Activated naive CD8-positive, alpha-beta T cell treated with anti-CD3 and anti-CD28 coated beads, Interleukin-2, amount 50 U/mL, for 16 hours (primary cell): ENCODE measurements at regions not wholly inside any gene's neighbourhood (a gene's known extent, or its start where the extent isn't known, plus 50 kb on each side); places are given as distances from the start of the nearest gene placed in this dataset.

Source experiments
- DNase-seq: peaks from one replicate; pipeline ENCODE4 v3.0.0-alpha.2; 2020; ENCODE audit warnings: low read depth, low spot score

DNA sequence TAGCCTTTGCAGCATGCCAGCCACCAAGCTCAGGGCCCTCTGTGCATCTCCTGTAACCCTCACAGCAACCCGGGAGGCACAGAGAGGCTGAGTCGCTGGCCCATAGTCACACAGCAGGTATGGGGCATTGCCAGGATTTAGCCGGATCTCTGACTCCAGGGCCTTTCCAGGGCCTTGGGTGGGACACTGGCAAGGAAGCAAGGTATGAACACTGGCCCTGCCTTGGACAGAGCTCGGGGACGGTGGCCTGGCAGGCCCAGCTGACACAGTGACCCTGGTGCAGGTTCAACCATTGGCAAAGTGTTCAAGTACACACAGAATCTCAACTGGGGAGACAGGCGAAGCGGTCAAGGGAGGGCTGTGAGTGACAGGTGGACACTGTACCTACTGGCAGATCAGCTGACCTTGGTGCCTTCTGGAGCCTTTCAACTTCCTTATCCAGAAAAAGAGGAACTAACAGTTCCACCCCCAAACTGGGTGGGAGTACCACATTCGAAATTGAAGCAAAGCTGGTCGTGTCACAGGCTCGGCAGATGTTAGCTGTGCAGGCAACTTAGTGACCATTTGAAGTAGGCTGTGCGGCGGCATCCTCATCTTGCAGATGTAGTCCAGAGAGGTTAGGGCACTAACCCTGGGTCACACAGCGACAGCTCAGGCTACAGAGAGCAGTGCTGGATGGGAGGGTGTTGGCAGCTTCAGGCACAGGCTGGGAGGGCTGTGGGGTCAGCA lies 287.4 kb downstream of the SEC14L1 start:
- DNase-seq = no peak

- no peak for DNase-seq
Measured at GRCh38 chr17:77428749-77429368, 288.1 kb downstream of the SEC14L1 start.

DNA sequence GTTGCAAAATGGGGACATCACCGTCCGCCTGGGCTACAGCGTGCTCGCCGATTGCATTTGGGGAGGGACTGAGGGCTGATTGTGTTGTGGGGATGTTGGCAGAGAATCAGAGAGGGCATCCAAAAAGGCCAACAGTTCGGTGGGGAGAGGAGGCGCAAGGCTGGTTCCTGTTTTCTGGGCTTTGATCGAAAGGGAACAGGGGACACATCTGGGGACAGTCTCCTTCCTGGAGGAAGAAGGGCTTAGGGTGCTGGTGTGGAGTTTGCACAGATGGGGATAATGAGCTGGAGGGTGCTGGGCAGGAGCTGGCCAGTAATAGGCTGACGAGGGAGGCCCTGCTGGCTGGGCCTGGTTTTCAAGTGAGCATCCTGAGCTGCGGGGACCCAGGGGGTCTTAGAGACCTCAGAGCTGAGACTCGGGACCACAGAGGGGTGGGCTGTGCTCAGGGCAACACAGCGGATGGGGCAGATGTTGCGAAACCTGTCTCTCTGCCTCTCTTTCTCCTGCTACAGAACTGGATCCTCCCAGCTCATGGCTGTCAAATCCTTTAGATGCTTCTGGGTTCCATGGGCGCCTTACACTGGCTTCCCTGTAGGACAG lies 288.7 kb downstream of the SEC14L1 start:
- DNase-seq = no peak

DNA sequence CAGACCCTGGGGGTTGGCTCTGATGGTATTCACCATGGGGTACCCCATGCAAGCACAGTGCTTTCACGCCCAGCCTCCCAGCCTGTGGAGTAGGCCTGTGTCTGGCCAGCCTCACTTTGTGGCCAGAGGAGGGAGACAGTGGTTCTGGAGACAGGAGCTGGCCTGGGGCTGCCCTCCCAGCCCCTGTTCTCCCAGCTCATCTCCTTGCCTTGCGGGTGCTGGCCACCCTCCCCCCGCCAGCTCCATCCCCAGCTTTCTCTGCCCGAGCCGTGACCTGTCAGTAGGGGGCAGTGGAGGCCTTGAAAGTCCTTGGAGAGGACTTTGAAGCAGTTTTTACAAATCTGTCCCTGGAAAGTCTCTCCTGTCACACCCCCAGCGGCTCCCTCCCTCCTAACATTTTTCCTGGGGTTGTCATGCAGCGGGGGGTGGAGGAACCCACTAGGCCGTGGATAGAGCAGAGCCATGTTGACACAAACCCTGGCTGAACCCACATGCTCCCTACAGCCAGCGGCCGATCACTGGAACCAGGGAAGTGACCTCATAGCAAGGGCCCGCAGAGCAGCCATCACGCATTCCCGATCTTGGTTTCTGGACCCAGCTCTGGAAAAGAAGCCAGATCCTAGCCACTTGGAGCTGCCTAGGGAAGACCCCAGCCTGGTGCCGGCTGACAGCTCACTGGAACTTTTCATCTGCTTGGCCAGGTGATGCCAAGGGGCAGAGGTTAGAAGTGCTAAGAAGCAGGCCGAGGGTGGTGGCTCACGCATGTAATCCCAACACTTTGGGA lies 289.4 kb downstream of the SEC14L1 start:
- DNase-seq = peak; percentile 80

GRCh38 chr17:77432034-77432661 lies 291.4 kb downstream of the SEC14L1 start:
- DNase-seq = no peak

DNA sequence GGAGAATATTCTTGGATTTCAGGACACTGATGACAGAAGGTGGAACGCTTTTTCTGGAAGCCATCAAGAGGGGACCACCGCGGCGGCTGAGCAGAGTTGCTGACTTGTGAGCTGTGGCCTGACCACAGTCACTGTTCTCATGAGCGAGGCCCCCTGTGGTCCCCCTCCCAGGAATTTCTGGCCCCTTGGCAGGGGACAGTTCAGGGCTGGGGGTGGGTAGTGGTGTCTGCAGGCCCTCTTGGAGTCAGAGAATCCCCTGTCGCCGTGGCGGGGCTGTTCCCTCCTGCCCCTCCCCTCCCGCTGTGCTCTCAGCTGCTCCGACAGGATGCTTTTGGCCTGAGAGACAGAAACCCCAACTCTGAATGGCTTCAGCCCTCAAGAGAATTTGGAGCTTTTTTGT lies 292.0 kb downstream of the SEC14L1 start:
- DNase-seq = no peak

- no peak for DNase-seq
Measured at GRCh38 chr17:77433385-77434135, 292.8 kb downstream of the SEC14L1 start.

DNA sequence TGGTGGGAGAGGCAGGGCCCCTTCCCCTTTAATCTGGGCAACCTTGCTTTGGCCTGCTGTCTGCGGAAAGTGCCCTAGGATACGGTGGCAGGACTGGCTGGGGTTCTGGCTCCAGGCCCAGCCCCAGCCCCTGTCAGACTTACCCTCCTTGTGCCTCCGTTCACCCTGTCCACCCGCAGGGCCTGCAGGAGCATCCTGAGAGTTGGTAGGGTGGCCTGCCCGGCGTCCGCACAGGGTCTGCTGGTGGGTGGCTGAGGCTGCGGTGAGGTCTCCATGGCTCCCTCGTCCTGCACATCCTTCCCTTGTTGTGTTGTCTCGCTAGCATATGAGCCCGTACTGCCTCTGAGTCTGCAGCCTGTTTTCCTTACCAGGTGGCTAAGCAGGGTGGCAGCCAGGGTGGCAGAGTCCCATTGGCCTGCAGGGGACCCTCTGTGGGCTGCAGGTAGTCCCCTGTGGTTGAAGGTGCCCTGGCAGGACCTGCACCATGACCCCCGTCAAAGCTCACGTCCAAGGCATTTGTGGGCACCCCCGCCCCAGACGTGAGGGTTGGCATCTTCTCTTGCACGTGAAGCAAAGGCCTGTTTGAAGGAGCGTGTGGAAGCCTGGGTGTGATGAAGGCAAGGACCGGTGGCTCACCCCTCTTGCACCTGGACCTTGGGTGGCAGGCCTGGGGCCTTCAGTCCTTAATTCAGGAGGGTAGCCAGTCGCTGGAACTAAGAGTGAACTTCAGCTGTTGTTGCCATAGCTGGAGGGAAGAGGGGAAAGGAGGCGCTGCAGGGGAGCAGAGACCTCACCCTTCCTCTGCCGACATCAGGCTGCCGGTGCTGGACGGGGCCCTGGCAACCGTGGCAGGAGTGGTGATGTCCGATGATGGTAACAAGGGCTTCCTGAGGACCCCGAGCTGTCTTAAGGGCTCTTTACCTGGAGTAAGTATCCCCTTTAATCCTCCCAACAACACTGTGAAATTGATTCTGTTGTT lies 293.7 kb downstream of the SEC14L1 start:
- DNase-seq = no peak

GRCh38 chr17:77435272-77436057 lies 294.7 kb downstream of the SEC14L1 start:
- DNase-seq = no peak

DNA sequence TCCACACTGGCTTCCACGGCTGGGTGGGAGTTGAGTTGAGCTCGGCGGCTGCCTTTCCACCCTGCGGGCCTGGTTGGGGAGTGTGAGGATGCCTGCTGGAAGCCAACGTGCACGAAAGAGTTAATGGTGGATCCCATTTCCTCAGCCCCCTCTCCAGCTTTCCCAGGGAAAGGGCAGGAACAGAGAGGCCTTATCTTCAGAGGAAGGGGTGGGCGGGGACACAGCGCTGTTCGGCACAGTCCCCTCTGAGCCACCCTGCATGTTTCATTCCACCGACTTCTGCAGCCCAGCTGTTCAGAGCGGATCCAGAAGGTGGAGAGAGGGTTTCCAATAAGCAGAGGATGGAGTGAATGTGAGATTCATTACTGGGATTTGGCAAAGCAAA lies 295.3 kb downstream of the SEC14L1 start:
- no peak for DNase-seq

GRCh38 chr17:77436481-77436880 lies 295.7 kb downstream of the SEC14L1 start:
- no peak for DNase-seq

- DNase-seq = no peak
Measured at GRCh38 chr17:77437017-77437416, 296.2 kb downstream of the SEC14L1 start.

- DNase-seq = no peak
Measured at GRCh38 chr17:77437747-77438146, 297.0 kb downstream of the SEC14L1 start.

DNA sequence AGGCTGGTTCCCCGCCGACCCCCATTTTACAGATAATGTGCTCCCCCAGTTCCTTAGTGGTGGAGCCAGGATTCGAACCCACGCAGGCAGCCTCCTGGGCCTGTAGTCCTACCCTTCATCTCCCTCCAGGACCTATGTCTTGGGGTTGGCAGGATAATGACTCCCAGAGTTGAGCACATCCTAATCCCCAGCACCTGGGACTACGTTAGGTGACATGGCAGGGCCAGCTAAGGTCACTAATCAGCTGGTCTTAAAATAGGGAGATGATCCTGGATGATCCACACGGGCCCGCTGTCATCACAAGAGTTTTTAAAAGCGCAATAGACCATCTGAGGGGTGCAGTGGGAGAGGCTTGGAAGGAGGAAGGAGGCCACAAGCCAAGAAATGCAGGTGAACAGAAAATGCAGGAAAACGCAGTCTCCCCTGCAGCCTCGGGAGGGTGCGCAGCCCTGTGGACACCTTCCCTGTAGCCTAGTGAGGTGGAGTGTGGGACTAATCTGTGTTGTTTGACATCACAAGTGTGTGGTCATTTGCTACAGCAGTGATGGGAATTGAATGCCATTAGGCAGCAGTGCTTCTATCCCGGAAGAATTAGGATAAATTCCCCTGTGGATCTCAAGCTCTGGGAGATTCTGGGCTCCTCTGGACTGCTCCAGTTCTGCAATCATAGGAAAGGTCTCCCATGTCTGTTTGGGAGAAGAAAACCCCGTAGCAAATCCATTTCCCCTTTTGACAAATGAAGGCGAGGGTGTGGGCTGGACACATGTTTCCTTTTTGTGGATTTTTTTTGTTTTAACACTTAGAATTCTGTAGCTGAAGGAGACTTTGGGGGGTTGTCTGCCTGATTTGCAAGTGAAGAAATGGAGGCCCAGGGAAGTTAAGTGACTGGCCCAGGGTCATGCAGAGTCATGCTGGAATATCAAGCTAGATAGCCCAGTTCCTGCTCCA lies 297.7 kb downstream of the SEC14L1 start:
- DNase-seq = no peak

DNA sequence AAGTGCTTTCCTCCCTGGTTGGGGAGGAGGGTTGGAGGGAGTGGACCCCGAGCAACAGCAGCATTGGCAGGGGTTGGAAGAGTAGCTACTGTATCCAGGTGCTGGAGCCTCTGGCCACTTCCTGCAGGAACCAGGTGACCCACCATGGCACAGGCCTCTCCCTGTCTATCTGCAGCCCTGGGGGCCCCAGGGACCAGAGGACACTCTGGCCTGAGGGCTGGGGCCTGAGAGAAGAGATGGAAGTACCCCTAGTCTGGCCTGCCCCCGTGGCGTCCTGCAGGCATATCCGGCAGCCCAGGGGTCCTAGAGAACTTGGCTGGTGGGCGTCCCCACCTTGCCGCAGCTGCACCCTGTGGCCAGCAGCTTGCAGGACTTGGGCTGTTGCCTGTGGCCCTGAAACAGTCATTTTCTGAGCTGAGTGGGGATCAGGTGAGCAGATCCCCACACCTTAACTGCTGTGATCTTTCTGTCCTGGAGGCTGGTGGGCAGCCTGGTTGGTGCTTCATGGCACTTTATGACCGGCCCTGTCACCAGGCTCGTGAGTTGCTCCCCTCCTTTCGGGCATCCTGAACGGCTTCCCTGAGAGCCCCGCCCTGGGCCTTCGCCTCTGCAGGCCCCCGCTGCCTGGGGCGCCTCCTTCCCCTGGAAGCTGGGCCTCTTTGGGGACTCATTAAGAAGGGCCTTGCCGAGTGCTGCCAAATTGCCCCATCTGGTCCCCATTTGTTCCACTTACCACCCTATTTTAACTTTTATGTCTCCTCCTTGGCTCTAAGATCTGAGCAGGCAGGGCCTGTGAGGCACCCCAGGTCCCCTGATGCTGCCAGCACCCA lies 298.6 kb downstream of the SEC14L1 start:
- no peak for DNase-seq

DNA sequence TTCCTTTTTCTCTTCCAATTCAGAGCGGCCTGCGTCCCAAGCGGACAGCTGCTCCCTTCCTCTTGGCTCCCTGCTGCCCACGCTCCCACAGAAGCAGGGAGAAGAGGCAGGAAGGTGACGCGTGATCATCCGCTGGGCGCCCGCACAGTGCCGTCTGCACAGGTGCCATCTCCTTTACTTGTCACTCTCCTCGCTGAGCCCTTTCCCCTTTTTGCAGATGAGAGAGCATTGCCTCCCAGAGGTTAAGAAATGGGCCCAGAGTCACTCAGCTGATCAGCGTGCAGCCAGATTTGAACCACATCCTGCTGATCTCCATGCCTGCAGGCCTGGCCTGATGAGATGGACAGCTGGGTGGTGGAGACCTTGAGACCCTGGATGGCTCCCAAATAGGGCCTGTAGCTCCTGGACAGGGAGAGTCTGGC lies 299.8 kb downstream of the SEC14L1 start:
- no peak for DNase-seq
